CD14-positive monocyte (primary cell): ENCODE measurements at regions not wholly inside any gene's neighbourhood (a gene's known extent, or its start where the extent isn't known, plus 50 kb on each side); places are given as distances from the start of the nearest gene placed in this dataset.

Experiments
- DNase-seq, 3 donors: peaks; one replicate each; pipeline ENCODE4 v3.0.0-alpha.2; 2011 to 2022
- H2AFZ ChIP-seq: 2 replicates; pipeline ENCODE4 v1.6.0; 2012; ENCODE audit warnings: mild to moderate bottlenecking, low read depth, low read length, inconsistent platforms; ENCODE audit not compliant: insufficient read depth, poor library complexity, severe bottlenecking
- H3K27ac ChIP-seq, 2 donors: 1 replicate in 1 of 2; 2 replicates in 1 of 2; pipeline ENCODE4 v1.5.1; 2012 to 2013; ENCODE audit warnings: low read length in 2 of 2, control low read depth in 1 of 2, inconsistent platforms in 1 of 2, low read depth in 1 of 2, mild to moderate bottlenecking in 1 of 2
- H3K27me3 ChIP-seq, 2 donors: one replicate each; pipeline versions ENCODE4 v1.6.0 to v1.6.1; 2011 to 2013; ENCODE audit warnings: low read length in 2 of 2; ENCODE audit not compliant: control insufficient read depth in 2 of 2, insufficient read depth in 2 of 2
- H3K36me3 ChIP-seq, 2 donors: replicated peaks in 1 of 2; 1 replicate in 1 of 2; 2 replicates in 1 of 2; pipeline versions ENCODE4 v1.5.1 to v1.6.1; 2012 to 2013; ENCODE audit warnings: low read length in 2 of 2, control low read depth in 1 of 2, inconsistent platforms in 1 of 2, mild to moderate bottlenecking in 1 of 2; ENCODE audit not compliant: insufficient read depth in 2 of 2, control insufficient read depth in 1 of 2
- H3K4me1 ChIP-seq, 2 donors: 1 replicate in 1 of 2; 2 replicates in 1 of 2; pipeline versions ENCODE4 v1.5.1 to v1.6.1; 2012 to 2013; ENCODE audit warnings: low read length in 2 of 2, control low read depth in 1 of 2, inconsistent platforms in 1 of 2, mild to moderate bottlenecking in 1 of 2, moderate library complexity in 1 of 2; ENCODE audit not compliant: insufficient read depth in 2 of 2, control insufficient read depth in 1 of 2
- H3K4me2 ChIP-seq: replicated peaks from 2 replicates; pipeline ENCODE3; 2012; ENCODE audit warnings: low read length, moderate library complexity, mild to moderate bottlenecking; ENCODE audit not compliant: poor library complexity, severe bottlenecking; ENCODE audit errors: extremely low read depth
- H3K4me3 ChIP-seq, 3 experiments: fragments of 200-600 bp in 1 of 3; sonication (generic) in 1 of 3; replicated peaks in 1 of 3; 1 replicate in 2 of 3; 2 replicates in 1 of 3; pipeline ENCODE4 v1.5.1; 2011 to 2013; ENCODE audit warnings: low read length in 3 of 3, mild to moderate bottlenecking in 3 of 3, control low read depth in 2 of 3, low read depth in 2 of 3, inconsistent platforms in 1 of 3, moderate library complexity in 1 of 3
- H3K79me2 ChIP-seq: 2 replicates; pipeline ENCODE4 v1.6.0; 2012; ENCODE audit warnings: mild to moderate bottlenecking, control low read depth, inconsistent platforms, low read length, moderate library complexity; ENCODE audit not compliant: insufficient read depth
- H3K9ac ChIP-seq: 2 replicates; pipeline ENCODE4 v1.6.0; 2017; ENCODE audit warnings: low read length, mild to moderate bottlenecking; ENCODE audit not compliant: insufficient read depth, poor library complexity, severe bottlenecking
- H3K9me3 ChIP-seq, 2 donors: replicated peaks in 1 of 2; 1 replicate in 1 of 2; 2 replicates in 1 of 2; pipeline versions ENCODE4 v1.5.1 to v1.6.1; 2012 to 2013; ENCODE audit warnings: low read length in 2 of 2, control low read depth in 1 of 2; ENCODE audit not compliant: control insufficient read depth in 1 of 2, insufficient read depth in 1 of 2
- H4K20me1 ChIP-seq: 2 replicates; pipeline ENCODE4 v1.6.0; 2012; ENCODE audit warnings: mild to moderate bottlenecking, low read length, control low read depth, moderate library complexity; ENCODE audit not compliant: insufficient read depth
- H3K27ac Mint-ChIP-seq, 7 donors: one replicate each; pipeline ENCODE4 v1.8.0; 2020; ENCODE audit warnings: mild to moderate bottlenecking in 7 of 7, mixed read lengths in 7 of 7, moderate library complexity in 6 of 7, inconsistent platforms in 2 of 7
- H3K27me3 Mint-ChIP-seq, 3 donors: one replicate each; pipeline ENCODE4 v1.8.0; 2021 to 2022; ENCODE audit warnings: low read depth in 3 of 3, mild to moderate bottlenecking in 3 of 3, mixed read lengths in 3 of 3, moderate library complexity in 3 of 3, inconsistent platforms in 1 of 3
- H3K36me3 Mint-ChIP-seq, 2 donors: one replicate each; pipeline ENCODE4 v1.8.0; 2020; ENCODE audit warnings: mixed read lengths in 2 of 2, inconsistent platforms in 1 of 2, mild to moderate bottlenecking in 1 of 2
- H3K4me1 Mint-ChIP-seq: one replicate; pipeline ENCODE4 v1.8.0; 2020; ENCODE audit warnings: mild to moderate bottlenecking, mixed read lengths
- H3K4me3 Mint-ChIP-seq, 2 donors: one replicate each; pipeline ENCODE4 v1.8.0; 2020; ENCODE audit warnings: mild to moderate bottlenecking in 2 of 2, mixed read lengths in 2 of 2, moderate library complexity in 1 of 2
- H3K9me3 Mint-ChIP-seq, 7 donors: one replicate each; pipeline ENCODE4 v1.8.0; 2020 to 2022; ENCODE audit warnings: mixed read lengths in 7 of 7, mild to moderate bottlenecking in 6 of 7, moderate library complexity in 6 of 7, inconsistent platforms in 2 of 7
- CTCF ChIP-seq: fragments of 200-600 bp; IDR thresholded peaks from one replicate; pipeline ENCODE4 v1.8.0; 2022; ENCODE audit warnings: antibody characterized with exemption, mild to moderate bottlenecking
- WGBS: methylation state at CpG from one replicate; pipeline ENCODE4 v1.1.5; 2013; ENCODE audit warnings: missing lambda C conversion rate; ENCODE audit not compliant: insufficient coverage; 5-methylcytosine and 5-hydroxymethylcytosine counted together
- intact Hi-C, 2 donors: fragments of 100-400 bp; cut with micrococcal nuclease; formaldehyde crosslinking; loops; one replicate each; pipeline versions ENCODE4 v1.15.0 to v1.15.1; 2023

DNA sequence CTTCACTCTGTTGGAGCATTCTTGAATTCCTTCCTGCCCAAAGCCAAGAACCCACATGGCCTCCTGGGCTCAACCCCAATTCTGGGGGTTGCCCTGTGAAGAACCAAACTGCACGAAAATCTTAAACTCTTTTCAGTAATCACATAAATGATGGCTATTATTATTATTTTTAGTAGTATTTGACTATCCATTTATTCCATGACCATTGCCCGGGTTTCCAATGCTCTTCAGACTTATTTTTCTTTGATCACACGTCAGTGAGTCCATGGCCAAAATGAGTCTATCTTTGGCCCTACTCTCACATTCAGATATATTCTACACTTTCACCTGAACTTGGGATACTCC lies 185.9 kb downstream of the AVL9 start:
- Mint-ChIP-seq H3K36me3 (no peaks in the 10 kb centered on the region), H3K27me3 (no peaks in the 10 kb centered on the region), H3K27ac (no peak overlapping the region), H3K9me3 (peaks cover 0 to 7% (median 3%) of the 10 kb centered on the region in 7 donors), H3K4me1 (no peaks in the 10 kb centered on the region), H3K4me3 (no peak overlapping the region)
- no peaks in the 10 kb centered on the region for H3K4me1 ChIP-seq
- H3K9ac ChIP-seq: no peak overlapping the region
- no peaks in the 10 kb centered on the region for H4K20me1 ChIP-seq
- H3K4me2 ChIP-seq: no peak overlapping the region
- H3K4me3 ChIP-seq: no peak overlapping the region
- intact Hi-C loops: no loop called here
- no peak overlapping the region for H2AFZ ChIP-seq
- WGBS: 100% methylated on average over 1 of the region's 3 CpGs
- H3K9me3 ChIP-seq: no peaks in the 10 kb centered on the region
- TF ChIP-seq CTCF: no peak
- no peaks in the 10 kb centered on the region for H3K27me3 ChIP-seq
- no peak overlapping the region for H3K27ac ChIP-seq
- no peaks in the 10 kb centered on the region for H3K79me2 ChIP-seq
- DNase-seq: no peak
- no peaks in the 10 kb centered on the region for H3K36me3 ChIP-seq

GRCh38 chr7:32680259-32681173 lies 185.2 kb downstream of the AVL9 start:
- no peaks in the 10 kb centered on the region for H3K4me1 Mint-ChIP-seq
- no peaks in the 10 kb centered on the region for H3K27me3 ChIP-seq
- H4K20me1 ChIP-seq: no peaks in the 10 kb centered on the region
- H3K4me2 ChIP-seq: no peak overlapping the region
- no peaks in the 10 kb centered on the region for H3K36me3 Mint-ChIP-seq
- no peak overlapping the region for H3K27ac Mint-ChIP-seq
- intact Hi-C loops: no loop called here
- no peaks in the 10 kb centered on the region for H3K27me3 Mint-ChIP-seq
- no peaks in the 10 kb centered on the region for H3K4me1 ChIP-seq
- WGBS: 100% methylated on average over 2 of the region's 6 CpGs
- DNase-seq: no peak
- no peaks in the 10 kb centered on the region for H3K9me3 ChIP-seq
- H3K9ac ChIP-seq: no peak overlapping the region
- no peak for TF ChIP-seq CTCF
- peaks cover 0 to 3% (median 2%) of the 10 kb centered on the region in 7 donors for H3K9me3 Mint-ChIP-seq
- H3K4me3 Mint-ChIP-seq: no peak overlapping the region
- H3K27ac ChIP-seq: no peak overlapping the region
- no peaks in the 10 kb centered on the region for H3K79me2 ChIP-seq
- H3K4me3 ChIP-seq: no peak overlapping the region
- no peak overlapping the region for H2AFZ ChIP-seq
- H3K36me3 ChIP-seq: no peaks in the 10 kb centered on the region
